Stomach (tissue), 8 donors: ENCODE measurements at regions not wholly inside any gene's neighbourhood (a gene's known extent, or its start where the extent isn't known, plus 50 kb on each side); places are given as distances from the start of the nearest gene placed in this dataset.

Experiments
- DNase-seq, 2 donors: peaks; one replicate each; pipeline versions ENCODE4 v3.0.0 to v3.0.0-alpha.2; 2013 to 2019
- H3K27ac ChIP-seq, 5 donors: fragments of 200-600 bp in 4 of 5; sonication (generic) in 4 of 5; one replicate each; pipeline ENCODE4 v1.5.1; 2013 to 2019; ENCODE audit warnings: mild to moderate bottlenecking in 1 of 5, moderate library complexity in 1 of 5
- H3K27me3 ChIP-seq, 3 donors: fragments of 200-600 bp; sonication (generic); one replicate each; pipeline ENCODE4 v1.5.1; 2017 to 2019; ENCODE audit warnings: mixed run types in 1 of 3
- H3K36me3 ChIP-seq, 4 donors: fragments of 200-600 bp; sonication (generic); 1 replicate in 3 of 4; 2 replicates in 1 of 4; pipeline ENCODE4 v1.5.1; 2016 to 2019
- H3K4me1 ChIP-seq, 4 donors: fragments of 200-600 bp; sonication (generic); one replicate each; pipeline ENCODE4 v1.5.1; 2016 to 2019
- H3K4me3 ChIP-seq, 4 donors: fragments of 200-600 bp; sonication (generic) in 3 of 4; one replicate each; pipeline ENCODE4 v1.5.1; 2016 to 2019; ENCODE audit warnings: mild to moderate bottlenecking in 1 of 4
- H3K9me3 ChIP-seq, 4 donors: fragments of 200-600 bp; sonication (generic); one replicate each; pipeline ENCODE4 v1.5.1; 2016 to 2019
- CTCF ChIP-seq, 7 experiments: fragments of 450-650 bp in 4 of 7; fragments of 200-600 bp in 3 of 7; sonication (generic) in 3 of 7; IDR thresholded peaks; one replicate each; pipeline ENCODE4 v1.5.1; 2016 to 2019; ENCODE audit warnings: antibody characterized with exemption in 7 of 7, control low read depth in 2 of 7, mild to moderate bottlenecking in 1 of 7
- EP300 ChIP-seq: sonication (generic); formaldehyde crosslinking; IDR thresholded peaks from one replicate; pipeline ENCODE4 v1.6.1; 2017; ENCODE audit warnings: antibody characterized with exemption
- POLR2A ChIP-seq, 4 donors: fragments of 450-650 bp; IDR thresholded peaks; one replicate each; pipeline ENCODE4 v1.6.1; 2016; ENCODE audit warnings: antibody characterized with exemption in 4 of 4, control low read depth in 2 of 4, mild to moderate bottlenecking in 1 of 4, moderate library complexity in 1 of 4
- POLR2AphosphoS5 ChIP-seq, 3 donors: sonication (generic); formaldehyde crosslinking; IDR thresholded peaks; one replicate each; pipeline ENCODE4 v1.6.1; 2016; ENCODE audit warnings: antibody characterized with exemption in 3 of 3
- WGBS, 5 donors: extraction: QIAGEN DNeasy Blood & Tissue Kit in 3 of 5; methylation state at CpG; one replicate each; pipeline versions ENCODE4 v1.1.5 to v1.1.7; 2013 to 2018; 5-methylcytosine and 5-hydroxymethylcytosine counted together
- intact Hi-C: fragments of 100-400 bp; cut with DNase I; formaldehyde crosslinking; loops from one replicate; pipeline ENCODE4 v1.15.1; 2023; ENCODE audit warnings: low total_unique reads
- donor health status: healthy with polysubstance abuse.
- donor health status: Bipolar disorder and iron deficiency.
- donor health status: healthy.

- intact Hi-C loops = loop anchor here (10.0 kb wide), 1 partner anchor 234 kb away; no protein-coding TSS in a partner anchor
- 91 to 97% (median 92%) methylated on average over 14 of the region's 14 CpGs for WGBS, 5 donors
Measured at GRCh38 chr2:236341067-236341466, 76.9 kb upstream of the ASB18 start.

GRCh38 chr2:236341721-236342120 is 77.5 kb upstream of the ASB18 start:
- Histone ChIP-seq H3K4me1 (peaks cover 0 to 13% (median 7%) of the 10 kb centered on the region in 4 donors), H3K27me3 (no peaks in the 10 kb centered on the region), H3K36me3 (no peaks in the 10 kb centered on the region), H3K9me3 (no peaks in the 10 kb centered on the region), H3K27ac (no peak overlapping the region), H3K4me3 (no peak overlapping the region)
- intact Hi-C loops = loop anchor here (10.0 kb wide), 1 partner anchor 233 kb away; no protein-coding TSS in a partner anchor
- 83 to 89% (median 87%) methylated on average over 13 to 14 of the region's 14 CpGs for WGBS, 5 donors
- no peak for DNase-seq
- TF ChIP-seq EP300 (no peak), CTCF (IDR thresholded peaks at IDR 0.05) (no peak), POLR2AphosphoS5 (IDR thresholded peaks at IDR 0.05) (no peak), POLR2A (IDR thresholded peaks at IDR 0.05) (no peak)

More at GRCh38 chr2:236341067-236341466, 76.9 kb upstream of the ASB18 start:
- Histone ChIP-seq H3K4me1 (peaks cover 0 to 14% (median 8%) of the 10 kb centered on the region in 4 donors), H3K27me3 (no peaks in the 10 kb centered on the region), H3K9me3 (no peaks in the 10 kb centered on the region), H3K4me3 (no peak overlapping the region), H3K27ac (no peak overlapping the region), H3K36me3 (no peaks in the 10 kb centered on the region)
- TF ChIP-seq EP300 (no peak), POLR2AphosphoS5 (IDR thresholded peaks at IDR 0.05) (no peak), POLR2A (IDR thresholded peaks at IDR 0.05) (no peak), CTCF (IDR thresholded peaks at IDR 0.05) (no peak)
- no peak for DNase-seq

GRCh38 chr2:236342507-236342906 is 78.3 kb upstream of the ASB18 start:
- H3K4me3 ChIP-seq = no peak overlapping the region
- no peaks in the 10 kb centered on the region for H3K36me3 ChIP-seq
- peaks cover 0 to 13% (median 6%) of the 10 kb centered on the region in 4 donors for H3K4me1 ChIP-seq
- TF ChIP-seq EP300 (no peak), POLR2A (IDR thresholded peaks at IDR 0.05) (no peak), CTCF (IDR thresholded peaks at IDR 0.05) (no peak), POLR2AphosphoS5 (IDR thresholded peaks at IDR 0.05) (no peak)
- no peaks in the 10 kb centered on the region for H3K9me3 ChIP-seq
- no peak overlapping the region for H3K27ac ChIP-seq
- intact Hi-C loops = loop anchor here (10.0 kb wide), 1 partner anchor 232 kb away; no protein-coding TSS in a partner anchor
- no peak for DNase-seq
- no peaks in the 10 kb centered on the region for H3K27me3 ChIP-seq
- 84 to 96% (median 92%) methylated on average over 10 of the region's 10 CpGs for WGBS, 5 donors

GRCh38 chr2:236342951-236343350 is 78.7 kb upstream of the ASB18 start:
- no peaks in the 10 kb centered on the region for H3K27me3 ChIP-seq
- no peaks in the 10 kb centered on the region for H3K9me3 ChIP-seq
- 90 to 95% (median 93%) methylated on average over 12 of the region's 12 CpGs for WGBS, 5 donors
- H3K4me3 ChIP-seq = no peak overlapping the region
- H3K36me3 ChIP-seq = no peaks in the 10 kb centered on the region
- no peak for DNase-seq
- intact Hi-C loops = loop anchor here (10.0 kb wide), 1 partner anchor 232 kb away; no protein-coding TSS in a partner anchor
- H3K4me1 ChIP-seq = peaks cover 0 to 11% (median 6%) of the 10 kb centered on the region in 4 donors
- TF ChIP-seq EP300 (no peak), POLR2AphosphoS5 (IDR thresholded peaks at IDR 0.05) (no peak), CTCF (IDR thresholded peaks at IDR 0.05) (no peak), POLR2A (IDR thresholded peaks at IDR 0.05) (no peak)
- no peak overlapping the region for H3K27ac ChIP-seq
